Medulla oblongata (tissue), 1 donor: ENCODE measurements at regions not wholly inside any gene's neighbourhood (a gene's known extent, or its start where the extent isn't known, plus 50 kb on each side); places are given as distances from the start of the nearest gene placed in this dataset.
A peak's percentile ranks its signal among the peaks of the same experiment; 100 is the strongest.

Source experiments
- DNase-seq: peaks from one replicate; pipeline ENCODE4 v3.0.0-alpha.2; 2015; ENCODE audit errors: extremely low spot score

GRCh38 chr12:125888921-125889320 is 823.7 kb downstream of the AACS start:
- no peak for DNase-seq

- peak; percentile 55 for DNase-seq
These were observed 824.5 kb downstream of the AACS start for GRCh38 chr12:125889742-125890141.

- DNase-seq: no peak
These were observed 825.2 kb downstream of the AACS start for GRCh38 chr12:125890366-125890905.

GRCh38 chr12:125890971-125891370 is 825.7 kb downstream of the AACS start:
- no peak for DNase-seq

- no peak for DNase-seq
These were observed 827.0 kb downstream of the AACS start for GRCh38 chr12:125892276-125892675.

GRCh38 chr12:125902991-125903390 is 837.8 kb downstream of the AACS start:
- no peak for DNase-seq

- no peak for DNase-seq
These were observed 842.1 kb downstream of the AACS start for GRCh38 chr12:125907351-125907750.

GRCh38 chr12:125919856-125920470 is 854.7 kb downstream of the AACS start:
- DNase-seq: no peak

GRCh38 chr12:125922330-125922729 is 857.1 kb downstream of the AACS start:
- no peak for DNase-seq

- DNase-seq: no peak
These were observed 871.3 kb downstream of the AACS start for GRCh38 chr12:125936502-125936901.

- DNase-seq: no peak
These were observed 879.2 kb downstream of the AACS start for GRCh38 chr12:125944446-125944845.

GRCh38 chr12:125949471-125949870 is 884.2 kb downstream of the AACS start:
- no peak for DNase-seq

- no peak for DNase-seq
These were observed 889.1 kb downstream of the AACS start for GRCh38 chr12:125954362-125954761.

- no peak for DNase-seq
These were observed 891.0 kb downstream of the AACS start for GRCh38 chr12:125956186-125956585.

- no peak for DNase-seq
These were observed 901.4 kb downstream of the AACS start for GRCh38 chr12:125966641-125967040.

- DNase-seq: no peak
These were observed 903.2 kb downstream of the AACS start for GRCh38 chr12:125968413-125968812.

GRCh38 chr12:125971981-125972380 is 906.7 kb downstream of the AACS start:
- DNase-seq: no peak

- DNase-seq: no peak
These were observed 913.1 kb downstream of the AACS start for GRCh38 chr12:125978286-125978685.

- no peak for DNase-seq
These were observed 916.5 kb downstream of the AACS start for GRCh38 chr12:125981610-125982253.

GRCh38 chr12:125983094-125983783 is 918.0 kb downstream of the AACS start:
- DNase-seq: no peak

GRCh38 chr12:125983784-125984500 is 918.7 kb downstream of the AACS start:
- no peak for DNase-seq

GRCh38 chr12:125988545-125988944 is 923.3 kb downstream of the AACS start:
- DNase-seq: no peak
